H9 (cell line): ENCODE measurements at regions not wholly inside any gene's neighbourhood (a gene's known extent, or its start where the extent isn't known, plus 50 kb on each side); places are given as distances from the start of the nearest gene placed in this dataset.

Experiments
- DNase-seq: peaks from one replicate; pipeline ENCODE4 v3.0.0-alpha.2; 2017
- H2AFZ ChIP-seq: one replicate; pipeline ENCODE4 v1.6.1; 2013; ENCODE audit warnings: mild to moderate bottlenecking, low read length, control low read depth, moderate library complexity
- H2AK5ac ChIP-seq: 2 replicates; pipeline ENCODE4 v1.6.1; 2013; ENCODE audit warnings: low read length, control low read depth, mixed read lengths; ENCODE audit not compliant: insufficient read length
- H2BK120ac ChIP-seq: one replicate; pipeline ENCODE4 v1.6.1; 2013; ENCODE audit warnings: low read depth, mild to moderate bottlenecking, low read length, control low read depth, inconsistent platforms; ENCODE audit not compliant: poor library complexity, severe bottlenecking
- H2BK12ac ChIP-seq: 2 replicates; pipeline ENCODE4 v1.6.1; 2013; ENCODE audit warnings: low read length, control low read depth, mixed read lengths, low read depth; ENCODE audit not compliant: insufficient read length
- H2BK15ac ChIP-seq: 2 replicates; pipeline ENCODE4 v1.6.1; 2013; ENCODE audit warnings: low read depth, low read length, control low read depth
- H2BK20ac ChIP-seq: one replicate; pipeline ENCODE4 v1.6.1; 2013; ENCODE audit warnings: low read depth, mild to moderate bottlenecking, low read length, control low read depth, inconsistent platforms; ENCODE audit not compliant: poor library complexity, severe bottlenecking
- H2BK5ac ChIP-seq: 2 replicates; pipeline ENCODE4 v1.6.1; 2013; ENCODE audit warnings: low read length, control low read depth, mixed read lengths; ENCODE audit not compliant: insufficient read length
- H3K14ac ChIP-seq: 2 replicates; pipeline ENCODE4 v1.6.1; 2013; ENCODE audit warnings: low read length, control low read depth; ENCODE audit not compliant: insufficient read depth
- H3K18ac ChIP-seq: 2 replicates; pipeline ENCODE4 v1.6.1; 2013; ENCODE audit warnings: low read depth, mild to moderate bottlenecking, mixed read lengths, low read length, control low read depth; ENCODE audit not compliant: insufficient read length
- H3K23ac ChIP-seq: 2 replicates; pipeline ENCODE4 v1.6.1; 2013; ENCODE audit warnings: low read length, control low read depth, mixed read lengths, low read depth; ENCODE audit not compliant: insufficient read length
- H3K23me2 ChIP-seq: 2 replicates; pipeline ENCODE4 v1.6.1; 2013; ENCODE audit warnings: low read depth, mild to moderate bottlenecking, mixed read lengths, low read length, control low read depth; ENCODE audit not compliant: insufficient read length, poor library complexity, severe bottlenecking
- H3K27ac ChIP-seq: 2 replicates; pipeline ENCODE4 v1.5.1; 2013; ENCODE audit warnings: low read length, control low read depth, mixed read lengths, low read depth; ENCODE audit not compliant: insufficient read length
- H3K27me3 ChIP-seq: 2 replicates; pipeline ENCODE4 v1.6.1; 2013; ENCODE audit warnings: low read length, control low read depth, inconsistent platforms; ENCODE audit not compliant: insufficient read depth
- H3K4ac ChIP-seq: 2 replicates; pipeline ENCODE4 v1.6.1; 2013; ENCODE audit warnings: low read depth, mild to moderate bottlenecking, control low read depth, inconsistent platforms, low read length, moderate library complexity
- H3K4me1 ChIP-seq: 2 replicates; pipeline ENCODE4 v1.6.1; 2013; ENCODE audit warnings: low read length, control low read depth, inconsistent platforms; ENCODE audit not compliant: insufficient read depth
- H3K4me2 ChIP-seq: 2 replicates; pipeline ENCODE4 v1.6.1; 2013; ENCODE audit warnings: low read length, control low read depth, mixed read lengths; ENCODE audit not compliant: insufficient read length, insufficient read depth
- H3K56ac ChIP-seq: 2 replicates; pipeline ENCODE4 v1.6.1; 2013; ENCODE audit warnings: low read depth, mild to moderate bottlenecking, mixed read lengths, low read length, control low read depth; ENCODE audit not compliant: insufficient read length
- H3K79me1 ChIP-seq: 2 replicates; pipeline ENCODE4 v1.6.1; 2013; ENCODE audit warnings: low read depth, mild to moderate bottlenecking, moderate library complexity, low read length, control low read depth, inconsistent platforms; ENCODE audit not compliant: insufficient read depth, poor library complexity, severe bottlenecking
- H3K79me2 ChIP-seq: 2 replicates; pipeline ENCODE4 v1.6.1; 2013; ENCODE audit warnings: low read length, control low read depth, inconsistent platforms; ENCODE audit not compliant: insufficient read depth
- H3K9ac ChIP-seq: 2 replicates; pipeline ENCODE4 v1.6.1; 2013; ENCODE audit warnings: low read length, control low read depth, mixed read lengths; ENCODE audit not compliant: insufficient read length; ENCODE audit errors: extremely low read depth
- H3K9me3 ChIP-seq: one replicate; pipeline ENCODE4 v1.6.1; 2013; ENCODE audit warnings: low read depth, low read length, inconsistent platforms; ENCODE audit not compliant: control insufficient read depth
- H3T11ph ChIP-seq: one replicate; pipeline ENCODE4 v1.6.1; 2013; ENCODE audit warnings: mild to moderate bottlenecking, low read length, control low read depth, inconsistent platforms
- H4K20me1 ChIP-seq: one replicate; pipeline ENCODE4 v1.6.1; 2013; ENCODE audit not compliant: control insufficient read depth, insufficient read length, insufficient read depth
- H4K5ac ChIP-seq: 2 replicates; pipeline ENCODE4 v1.6.1; 2013; ENCODE audit warnings: low read depth, mild to moderate bottlenecking, mixed read lengths, low read length, control low read depth; ENCODE audit not compliant: insufficient read length
- H4K8ac ChIP-seq: replicated peaks from 2 replicates; pipeline ENCODE4 v1.6.1; 2013; ENCODE audit warnings: low read length, control low read depth, mixed read lengths, low read depth; ENCODE audit not compliant: insufficient read length
- H4K91ac ChIP-seq: 2 replicates; pipeline ENCODE4 v1.6.1; 2013; ENCODE audit warnings: low read depth, mild to moderate bottlenecking, moderate library complexity, mixed read lengths, low read length, control low read depth; ENCODE audit not compliant: insufficient read length
- H3K27ac Mint-ChIP-seq, 3 experiments: 2 replicates in 2 of 3; 3 replicates in 1 of 3; pipeline ENCODE4 v1.8.0; 2020 to 2021; ENCODE audit warnings: mixed read lengths in 3 of 3, mild to moderate bottlenecking in 1 of 3, moderate library complexity in 1 of 3
- H3K27me3 Mint-ChIP-seq: 2 replicates; pipeline ENCODE4 v1.8.0; 2021; ENCODE audit warnings: low read depth, mild to moderate bottlenecking, moderate library complexity, mixed read lengths
- H3K36me3 Mint-ChIP-seq, 3 experiments: 2 replicates in 2 of 3; 3 replicates in 1 of 3; pipeline ENCODE4 v1.8.0; 2020 to 2021; ENCODE audit warnings: low read depth in 3 of 3, mixed read lengths in 3 of 3; ENCODE audit not compliant: insufficient read depth in 1 of 3
- H3K4me1 Mint-ChIP-seq, 2 experiments: 2 replicates each; pipeline ENCODE4 v1.8.0; 2020; ENCODE audit warnings: mixed read lengths in 2 of 2
- H3K4me3 Mint-ChIP-seq, 2 experiments: 2 replicates in 1 of 2; 3 replicates in 1 of 2; pipeline ENCODE4 v1.8.0; 2020 to 2021; ENCODE audit warnings: mild to moderate bottlenecking in 2 of 2, mixed read lengths in 2 of 2, moderate library complexity in 1 of 2
- H3K9me3 Mint-ChIP-seq, 2 experiments: 2 replicates in 1 of 2; 3 replicates in 1 of 2; pipeline ENCODE4 v1.8.0; 2020; ENCODE audit warnings: mild to moderate bottlenecking in 2 of 2, mixed read lengths in 2 of 2, moderate library complexity in 1 of 2
- TF ChIP-seq, protein P1 (sequence below): fragments of 200-600 bp; sonication (generic); conservative IDR thresholded peaks from 3 replicates; pipeline ENCODE4 v1.8.0; 2021; ENCODE audit warnings: antibody characterized with exemption, mild to moderate bottlenecking

DNA sequence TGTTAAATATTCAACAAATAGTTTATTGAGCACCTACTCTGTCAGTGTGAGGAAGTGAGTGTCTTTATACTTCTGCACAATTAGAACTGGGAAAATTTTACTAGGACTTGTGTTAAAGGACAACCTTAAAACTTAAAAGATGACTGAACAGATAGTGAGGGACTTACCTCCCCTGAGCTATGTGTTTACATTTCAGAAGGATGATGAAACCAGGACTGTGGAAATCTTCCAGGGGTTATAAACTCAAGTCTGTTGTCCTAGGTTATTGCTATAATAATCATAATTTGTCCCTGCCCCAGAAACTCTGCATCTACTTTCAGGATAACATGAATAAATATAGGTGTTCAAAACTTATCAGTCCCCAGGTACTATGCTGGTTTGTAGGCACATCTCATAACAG is 261.0 kb upstream of the MKLN1 start:
- Histone ChIP-seq H3K79me2 (no peaks in the 10 kb centered on the region; the same call in 1 of the 2 replicates), H3K9me3 (no peaks in the 10 kb centered on the region), H3K9ac (no peak overlapping the region), H3K4ac (no peak overlapping the region), H3K56ac (no peak overlapping the region), H3K14ac (no peak overlapping the region), H4K5ac (no peak overlapping the region), H2BK20ac (no peak overlapping the region), H2BK5ac (no peak overlapping the region), H3K4me2 (no peak overlapping the region), H4K20me1 (no peaks in the 10 kb centered on the region), H2BK12ac (no peak overlapping the region), H3K18ac (no peak overlapping the region), H3K27me3 (no peaks in the 10 kb centered on the region), H3K27ac (no peak overlapping the region), H3K79me1 (peaks cover 2% of the 10 kb centered on the region), H3K4me1 (peaks cover 2% of the 10 kb centered on the region; the same call in 1 of the 2 replicates), H4K91ac (no peak overlapping the region), H4K8ac (no peak overlapping the region), H2AK5ac (no peak overlapping the region), H3T11ph (no peak overlapping the region), H3K23me2 (no peaks in the 10 kb centered on the region), H2BK15ac (no peak overlapping the region), H3K23ac (no peak overlapping the region), H2AFZ (no peak overlapping the region), H2BK120ac (no peak overlapping the region)
- no peak overlapping the region for H3K4me3 Mint-ChIP-seq
- TF ChIP-seq, protein P1, sequence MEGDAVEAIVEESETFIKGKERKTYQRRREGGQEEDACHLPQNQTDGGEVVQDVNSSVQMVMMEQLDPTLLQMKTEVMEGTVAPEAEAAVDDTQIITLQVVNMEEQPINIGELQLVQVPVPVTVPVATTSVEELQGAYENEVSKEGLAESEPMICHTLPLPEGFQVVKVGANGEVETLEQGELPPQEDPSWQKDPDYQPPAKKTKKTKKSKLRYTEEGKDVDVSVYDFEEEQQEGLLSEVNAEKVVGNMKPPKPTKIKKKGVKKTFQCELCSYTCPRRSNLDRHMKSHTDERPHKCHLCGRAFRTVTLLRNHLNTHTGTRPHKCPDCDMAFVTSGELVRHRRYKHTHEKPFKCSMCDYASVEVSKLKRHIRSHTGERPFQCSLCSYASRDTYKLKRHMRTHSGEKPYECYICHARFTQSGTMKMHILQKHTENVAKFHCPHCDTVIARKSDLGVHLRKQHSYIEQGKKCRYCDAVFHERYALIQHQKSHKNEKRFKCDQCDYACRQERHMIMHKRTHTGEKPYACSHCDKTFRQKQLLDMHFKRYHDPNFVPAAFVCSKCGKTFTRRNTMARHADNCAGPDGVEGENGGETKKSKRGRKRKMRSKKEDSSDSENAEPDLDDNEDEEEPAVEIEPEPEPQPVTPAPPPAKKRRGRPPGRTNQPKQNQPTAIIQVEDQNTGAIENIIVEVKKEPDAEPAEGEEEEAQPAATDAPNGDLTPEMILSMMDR = no peak
- no peak for DNase-seq
- no peak overlapping the region for H3K27ac Mint-ChIP-seq
- H3K4me1 Mint-ChIP-seq = peaks cover 11 to 21% of the 10 kb centered on the region in 2 experiments
- H3K36me3 Mint-ChIP-seq = no peaks in the 10 kb centered on the region
- H3K27me3 Mint-ChIP-seq = no peaks in the 10 kb centered on the region
- H3K9me3 Mint-ChIP-seq = no peaks in the 10 kb centered on the region
